HL-60 (cell line): ENCODE measurements at regions not wholly inside any gene's neighbourhood (a gene's known extent, or its start where the extent isn't known, plus 50 kb on each side); places are given as distances from the start of the nearest gene placed in this dataset.
"Not testable (repeated sequence)": the region's sequence is repeated elsewhere in the genome, so short reads cannot be mapped to it uniquely, and the experiment has no call there.

Experiments used
- DNase-seq, 2 experiments: peaks; one replicate each; pipeline ENCODE4 v3.0.0-alpha.2; 2010 to 2020; ENCODE audit warnings: low read depth in 1 of 2, low spot score in 1 of 2
- H3K27ac ChIP-seq: fragments of 250-450 bp; sonication (Bioruptor Pico); replicated peaks from 2 replicates; pipeline ENCODE4 v1.5.1; 2020; ENCODE audit warnings: mild to moderate bottlenecking, moderate library complexity
- H3K27me3 ChIP-seq: fragments of 250-450 bp; sonication (Bioruptor Pico); 2 replicates; pipeline ENCODE4 v1.5.1; 2021; ENCODE audit warnings: mild to moderate bottlenecking, moderate library complexity; ENCODE audit not compliant: insufficient read depth, poor library complexity, severe bottlenecking
- H3K4me3 ChIP-seq: replicated peaks from 2 replicates; pipeline ENCODE4 v1.5.1; 2011; ENCODE audit warnings: mild to moderate bottlenecking, control low read depth, low read length; ENCODE audit not compliant: insufficient read depth
- GABPA ChIP-seq: IDR thresholded peaks from 2 replicates; pipeline ENCODE4 v1.6.1; 2012; ENCODE audit warnings: low read depth
- POLR2AphosphoS5 ChIP-seq: IDR thresholded peaks from 2 replicates; pipeline ENCODE4 v1.6.1; 2012; ENCODE audit warnings: low read depth
- SPI1 ChIP-seq: IDR thresholded peaks from 2 replicates; pipeline ENCODE4 v1.6.1; 2012; ENCODE audit warnings: low read depth, mild to moderate bottlenecking, borderline replicate concordance
- TF ChIP-seq, protein P1 (sequence below): IDR thresholded peaks from one replicate; pipeline ENCODE4 v1.5.1; 2011; ENCODE audit warnings: low read length, control low read depth, inconsistent platforms; ENCODE audit not compliant: insufficient read depth
- TF ChIP-seq, protein P2 (sequence below): IDR thresholded peaks from 2 replicates; pipeline ENCODE4 v1.6.1; 2012; ENCODE audit warnings: low read depth; ENCODE audit not compliant: insufficient replicate concordance

DNA sequence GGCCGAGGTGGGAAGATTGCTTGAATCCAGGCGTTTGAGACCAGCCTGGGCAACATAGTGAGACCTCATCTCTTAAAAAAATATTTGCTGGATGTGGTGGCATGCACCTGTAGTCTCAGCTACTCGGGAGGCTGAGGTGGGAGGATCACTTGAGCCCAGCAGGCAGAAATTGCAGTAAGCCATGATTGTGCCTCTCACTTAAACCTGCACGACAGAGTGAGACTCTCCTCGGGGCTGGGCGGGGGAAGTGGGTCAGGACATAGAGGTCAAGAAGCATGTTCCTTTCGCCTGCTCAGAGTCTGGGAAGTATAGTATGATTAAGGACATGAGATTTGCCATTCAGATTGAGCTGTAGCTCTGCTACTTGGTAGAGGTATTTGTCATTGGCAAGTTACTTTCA is 52.3 kb downstream of the SEPTIN7 start:
- H3K27me3 ChIP-seq, DNase-seq, H3K27ac ChIP-seq, H3K4me3 ChIP-seq: not testable (repeated sequence)

DNA sequence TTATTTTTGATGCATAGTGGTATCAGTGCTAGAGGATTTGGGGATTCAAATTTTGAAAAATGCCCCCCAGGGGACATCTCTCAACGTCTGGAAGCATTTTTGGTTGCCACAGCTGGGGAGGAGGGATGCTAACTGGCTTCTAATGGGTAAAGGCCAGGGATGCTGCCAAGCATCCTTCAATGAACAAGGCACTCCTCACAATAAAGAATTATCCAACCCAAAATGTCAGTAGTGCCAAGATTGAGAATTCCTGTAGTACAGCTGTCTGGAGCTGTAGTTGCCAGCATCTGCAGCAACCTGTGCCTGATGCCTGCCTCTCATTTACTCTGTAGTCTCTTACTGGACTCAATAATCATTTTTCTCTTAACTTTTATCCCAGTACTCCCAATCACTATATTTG is 53.5 kb downstream of the SEPTIN7 start:
- H3K4me3 ChIP-seq: no peak overlapping the region
- no peaks in the 10 kb centered on the region for H3K27me3 ChIP-seq
- DNase-seq: no peak
- TF ChIP-seq, protein P1, sequence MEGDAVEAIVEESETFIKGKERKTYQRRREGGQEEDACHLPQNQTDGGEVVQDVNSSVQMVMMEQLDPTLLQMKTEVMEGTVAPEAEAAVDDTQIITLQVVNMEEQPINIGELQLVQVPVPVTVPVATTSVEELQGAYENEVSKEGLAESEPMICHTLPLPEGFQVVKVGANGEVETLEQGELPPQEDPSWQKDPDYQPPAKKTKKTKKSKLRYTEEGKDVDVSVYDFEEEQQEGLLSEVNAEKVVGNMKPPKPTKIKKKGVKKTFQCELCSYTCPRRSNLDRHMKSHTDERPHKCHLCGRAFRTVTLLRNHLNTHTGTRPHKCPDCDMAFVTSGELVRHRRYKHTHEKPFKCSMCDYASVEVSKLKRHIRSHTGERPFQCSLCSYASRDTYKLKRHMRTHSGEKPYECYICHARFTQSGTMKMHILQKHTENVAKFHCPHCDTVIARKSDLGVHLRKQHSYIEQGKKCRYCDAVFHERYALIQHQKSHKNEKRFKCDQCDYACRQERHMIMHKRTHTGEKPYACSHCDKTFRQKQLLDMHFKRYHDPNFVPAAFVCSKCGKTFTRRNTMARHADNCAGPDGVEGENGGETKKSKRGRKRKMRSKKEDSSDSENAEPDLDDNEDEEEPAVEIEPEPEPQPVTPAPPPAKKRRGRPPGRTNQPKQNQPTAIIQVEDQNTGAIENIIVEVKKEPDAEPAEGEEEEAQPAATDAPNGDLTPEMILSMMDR: no peak
- TF ChIP-seq SPI1 (no peak), POLR2AphosphoS5 (no peak), GABPA (no peak)
- TF ChIP-seq, protein P2, sequence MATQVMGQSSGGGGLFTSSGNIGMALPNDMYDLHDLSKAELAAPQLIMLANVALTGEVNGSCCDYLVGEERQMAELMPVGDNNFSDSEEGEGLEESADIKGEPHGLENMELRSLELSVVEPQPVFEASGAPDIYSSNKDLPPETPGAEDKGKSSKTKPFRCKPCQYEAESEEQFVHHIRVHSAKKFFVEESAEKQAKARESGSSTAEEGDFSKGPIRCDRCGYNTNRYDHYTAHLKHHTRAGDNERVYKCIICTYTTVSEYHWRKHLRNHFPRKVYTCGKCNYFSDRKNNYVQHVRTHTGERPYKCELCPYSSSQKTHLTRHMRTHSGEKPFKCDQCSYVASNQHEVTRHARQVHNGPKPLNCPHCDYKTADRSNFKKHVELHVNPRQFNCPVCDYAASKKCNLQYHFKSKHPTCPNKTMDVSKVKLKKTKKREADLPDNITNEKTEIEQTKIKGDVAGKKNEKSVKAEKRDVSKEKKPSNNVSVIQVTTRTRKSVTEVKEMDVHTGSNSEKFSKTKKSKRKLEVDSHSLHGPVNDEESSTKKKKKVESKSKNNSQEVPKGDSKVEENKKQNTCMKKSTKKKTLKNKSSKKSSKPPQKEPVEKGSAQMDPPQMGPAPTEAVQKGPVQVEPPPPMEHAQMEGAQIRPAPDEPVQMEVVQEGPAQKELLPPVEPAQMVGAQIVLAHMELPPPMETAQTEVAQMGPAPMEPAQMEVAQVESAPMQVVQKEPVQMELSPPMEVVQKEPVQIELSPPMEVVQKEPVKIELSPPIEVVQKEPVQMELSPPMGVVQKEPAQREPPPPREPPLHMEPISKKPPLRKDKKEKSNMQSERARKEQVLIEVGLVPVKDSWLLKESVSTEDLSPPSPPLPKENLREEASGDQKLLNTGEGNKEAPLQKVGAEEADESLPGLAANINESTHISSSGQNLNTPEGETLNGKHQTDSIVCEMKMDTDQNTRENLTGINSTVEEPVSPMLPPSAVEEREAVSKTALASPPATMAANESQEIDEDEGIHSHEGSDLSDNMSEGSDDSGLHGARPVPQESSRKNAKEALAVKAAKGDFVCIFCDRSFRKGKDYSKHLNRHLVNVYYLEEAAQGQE: no peak
- no peak overlapping the region for H3K27ac ChIP-seq

DNA sequence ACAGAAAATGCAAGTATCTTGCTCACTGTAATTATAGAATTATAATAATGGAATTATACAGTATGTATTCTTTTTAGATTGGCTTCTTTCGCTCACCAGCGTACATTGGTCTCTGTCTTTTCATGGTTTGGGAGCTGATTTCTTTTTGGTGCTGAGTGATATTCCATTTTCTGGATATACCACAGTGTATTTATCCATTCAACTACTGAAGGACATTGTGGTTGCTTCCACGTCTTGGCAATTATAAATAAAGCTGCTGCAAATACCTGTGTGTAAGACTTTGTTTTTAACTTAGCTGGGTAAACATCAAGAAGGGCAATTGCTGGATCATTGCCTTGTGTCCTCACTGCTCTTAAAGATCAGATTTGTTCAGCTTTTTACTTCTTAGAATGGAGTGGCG is 55.3 kb downstream of the SEPTIN7 start:
- TF ChIP-seq GABPA (no peak), POLR2AphosphoS5 (no peak), SPI1 (no peak)
- TF ChIP-seq, protein P2: no peak
- TF ChIP-seq, protein P1: no peak
- no peak for DNase-seq
- Histone ChIP-seq H3K4me3 (no peak overlapping the region), H3K27me3 (no peaks in the 10 kb centered on the region), H3K27ac (no peak overlapping the region)

DNA sequence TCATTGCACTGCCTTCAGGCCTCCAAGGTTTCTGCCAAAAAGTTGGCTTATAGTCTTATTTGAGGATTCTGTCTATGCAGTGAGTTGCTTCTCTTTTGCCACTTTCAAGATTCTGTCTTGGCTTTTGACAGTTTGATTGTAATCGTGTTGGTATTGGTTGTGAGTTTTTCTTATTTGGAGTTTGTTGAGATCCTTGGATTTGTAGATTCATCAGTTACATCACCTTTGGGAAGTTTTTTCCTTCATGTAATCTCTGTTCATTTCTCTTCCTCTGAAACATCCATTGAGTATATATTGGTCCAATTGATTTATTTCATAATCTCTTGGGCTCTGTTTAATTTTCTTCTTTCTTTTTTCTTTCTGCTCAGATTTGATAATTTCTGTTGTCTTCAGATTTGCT is 59.8 kb downstream of the SEPTIN7 start:
- DNase-seq: no peak
- TF ChIP-seq, protein P1: no peak
- no peak for TF ChIP-seq POLR2AphosphoS5
- no peaks in the 10 kb centered on the region for H3K27me3 ChIP-seq
- H3K27ac ChIP-seq: no peak overlapping the region
- no peak overlapping the region for H3K4me3 ChIP-seq
